ENCODE measurements at regions not wholly inside any gene's neighbourhood (a gene's known extent, or its start where the extent isn't known, plus 50 kb on each side); places are given as distances from the start of the nearest gene placed in this dataset.

- H3K9me3 ChIP-seq = no peaks in the 10 kb centered on the region
- WGBS, 3 donors = 65 to 75% (median 69%) methylated on average over 2 of the region's 2 CpGs
- H3K27ac ChIP-seq = no peak overlapping the region
- intact Hi-C loops (cut with DNase I) = no loop called here
- no peaks in the 10 kb centered on the region for H3K36me3 ChIP-seq (ENCODE audit: insufficient read depth in 1 of 2, low read depth in 1 of 2)
- TF ChIP-seq CTCF (IDR thresholded peaks at IDR 0.05) = no peak
- no peak overlapping the region for H3K4me3 ChIP-seq
- ATAC-seq (no peak), DNase-seq (no peak)
- no peaks in the 10 kb centered on the region for H3K4me1 ChIP-seq
- H3K27me3 ChIP-seq (ENCODE audit: insufficient read depth in 3 of 3, low read length in 2 of 3) = no peaks in the 10 kb centered on the region
Observed at GRCh38 chr11:91825777-91826176, 398.8 kb upstream of the FAT3 start.

DNA sequence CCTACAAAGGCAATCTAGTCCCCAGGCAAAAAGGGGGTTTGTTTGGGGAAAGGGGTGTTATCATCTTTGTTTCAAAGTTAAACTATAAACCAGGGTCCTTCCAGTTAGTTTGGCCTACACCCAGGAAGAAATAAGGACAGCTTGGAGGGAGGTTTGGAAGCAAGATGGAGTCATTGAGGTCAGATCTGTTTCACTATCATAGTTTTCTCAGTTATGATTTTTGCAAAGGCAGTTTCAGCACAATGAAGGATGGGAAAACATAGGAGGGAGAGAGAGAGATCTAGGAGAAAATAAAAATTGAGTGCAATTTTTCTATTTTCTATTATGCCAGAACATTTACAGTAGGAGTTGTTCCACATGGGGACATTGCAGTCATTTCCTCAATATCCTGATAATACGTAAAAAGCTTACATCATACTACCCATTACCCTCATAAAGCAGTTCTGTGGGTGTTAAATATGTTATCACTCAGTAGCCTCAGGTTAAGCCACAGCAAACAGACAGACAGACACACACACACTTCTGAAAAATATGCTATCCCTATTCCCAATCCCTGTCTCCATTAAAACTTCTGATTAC lies 401.3 kb upstream of the FAT3 start:
- 73 to 79% (median 78%) methylated on average over 1 of the region's 1 CpG for WGBS, 3 donors
- ATAC-seq = no peak
- no peak overlapping the region for H3K4me3 ChIP-seq
- no peaks in the 10 kb centered on the region for H3K9me3 ChIP-seq
- H3K4me1 ChIP-seq = no peaks in the 10 kb centered on the region
- DNase-seq = no peak
- no peak overlapping the region for H3K27ac ChIP-seq
- no peaks in the 10 kb centered on the region for H3K27me3 ChIP-seq (ENCODE audit: insufficient read depth in 3 of 3, low read length in 2 of 3)
- intact Hi-C loops (cut with DNase I) = no loop called here
- H3K36me3 ChIP-seq (ENCODE audit: insufficient read depth in 1 of 2, low read depth in 1 of 2) = no peaks in the 10 kb centered on the region
- no peak for TF ChIP-seq CTCF (IDR thresholded peaks at IDR 0.05)

GRCh38 chr11:91822805-91823204 lies 401.8 kb upstream of the FAT3 start:
- Histone ChIP-seq H3K27ac (no peak overlapping the region), H3K9me3 (no peaks in the 10 kb centered on the region), H3K4me1 (no peaks in the 10 kb centered on the region), H3K27me3 (ENCODE audit: insufficient read depth in 3 of 3, low read length in 2 of 3) (no peaks in the 10 kb centered on the region), H3K4me3 (no peak overlapping the region), H3K36me3 (ENCODE audit: insufficient read depth in 1 of 2, low read depth in 1 of 2) (no peaks in the 10 kb centered on the region)
- intact Hi-C loops (cut with DNase I) = no loop called here
- ATAC-seq (no peak), DNase-seq (no peak)
- no peak for TF ChIP-seq CTCF (IDR thresholded peaks at IDR 0.05)
- 89 to 94% (median 93%) methylated on average over 8 of the region's 8 CpGs for WGBS, 3 donors

DNA sequence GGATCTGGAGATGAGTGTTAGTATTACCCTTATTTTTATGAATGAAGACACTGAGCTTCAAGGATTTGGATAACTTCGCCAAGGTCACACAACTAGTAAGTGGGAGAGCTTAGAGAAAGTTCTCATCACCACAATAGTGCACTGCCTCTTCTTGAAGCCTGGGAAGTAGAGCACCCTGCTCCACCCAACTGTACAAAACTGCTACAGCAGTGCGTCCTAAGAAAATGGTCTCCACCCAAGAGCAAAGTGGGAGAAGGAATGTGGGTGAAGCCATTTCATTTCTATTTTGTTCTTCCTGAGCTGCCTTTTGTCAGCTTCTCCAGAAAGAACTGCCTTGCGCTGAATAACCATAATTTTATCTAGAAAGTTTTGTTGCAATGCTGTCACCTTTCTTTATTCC lies 403.9 kb upstream of the FAT3 start:
- no peaks in the 10 kb centered on the region for H3K9me3 ChIP-seq
- no peak overlapping the region for H3K4me3 ChIP-seq
- ATAC-seq = no peak
- H3K4me1 ChIP-seq = no peaks in the 10 kb centered on the region
- intact Hi-C loops (cut with DNase I) = no loop called here
- H3K36me3 ChIP-seq (ENCODE audit: insufficient read depth in 1 of 2, low read depth in 1 of 2) = no peaks in the 10 kb centered on the region
- 92 to 95% (median 92%) methylated on average over 3 of the region's 3 CpGs for WGBS, 3 donors
- no peak for DNase-seq
- TF ChIP-seq CTCF (IDR thresholded peaks at IDR 0.05) = no peak
- no peak overlapping the region for H3K27ac ChIP-seq
- no peaks in the 10 kb centered on the region for H3K27me3 ChIP-seq (ENCODE audit: insufficient read depth in 3 of 3, low read length in 2 of 3)

GRCh38 chr11:91819777-91820176 lies 404.8 kb upstream of the FAT3 start:
- no peaks in the 10 kb centered on the region for H3K9me3 ChIP-seq
- intact Hi-C loops (cut with DNase I) = no loop called here
- H3K36me3 ChIP-seq (ENCODE audit: insufficient read depth in 1 of 2, low read depth in 1 of 2) = no peaks in the 10 kb centered on the region
- no peak for ATAC-seq
- H3K27ac ChIP-seq = no peak overlapping the region
- H3K4me1 ChIP-seq = no peaks in the 10 kb centered on the region
- no peaks in the 10 kb centered on the region for H3K27me3 ChIP-seq (ENCODE audit: insufficient read depth in 3 of 3, low read length in 2 of 3)
- H3K4me3 ChIP-seq = no peak overlapping the region
- DNase-seq = no peak
- 17 to 21% (median 18%) methylated on average over 1 of the region's 1 CpG for WGBS, 3 donors
- TF ChIP-seq CTCF (IDR thresholded peaks at IDR 0.05) = no peak

Measured in psoas muscle (tissue), 7 donors.